NCI-H1694 (cell line): ENCODE measurements at regions not wholly inside any gene's neighbourhood (a gene's known extent, or its start where the extent isn't known, plus 50 kb on each side); places are given as distances from the start of the nearest gene placed in this dataset.

Experiments
- DNase-seq: peaks from one replicate; lab custom pipeline; 2025; lab: John Stamatoyannopoulos, UW

DNA sequence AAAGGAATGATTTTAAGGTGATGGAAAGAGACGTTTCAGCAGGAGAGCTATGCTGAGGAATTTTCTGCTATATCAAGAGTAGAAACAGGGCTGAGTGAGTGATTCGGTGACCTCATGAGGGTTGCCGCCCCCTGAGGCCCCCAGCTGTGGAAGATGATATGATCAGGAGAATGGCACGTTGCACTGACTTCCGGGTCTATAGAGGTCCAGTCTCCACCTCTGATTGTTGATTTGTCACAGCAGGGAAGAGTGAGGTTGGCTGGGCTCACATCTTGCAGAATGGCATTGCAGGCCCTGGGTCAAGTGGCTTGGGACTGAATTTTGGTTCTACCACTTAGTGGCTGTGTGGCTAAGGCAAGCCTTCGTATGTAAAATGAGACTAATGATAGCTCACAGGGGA, 205.1 kb downstream of the SNX19 start:
- DNase-seq: no peak

DNA sequence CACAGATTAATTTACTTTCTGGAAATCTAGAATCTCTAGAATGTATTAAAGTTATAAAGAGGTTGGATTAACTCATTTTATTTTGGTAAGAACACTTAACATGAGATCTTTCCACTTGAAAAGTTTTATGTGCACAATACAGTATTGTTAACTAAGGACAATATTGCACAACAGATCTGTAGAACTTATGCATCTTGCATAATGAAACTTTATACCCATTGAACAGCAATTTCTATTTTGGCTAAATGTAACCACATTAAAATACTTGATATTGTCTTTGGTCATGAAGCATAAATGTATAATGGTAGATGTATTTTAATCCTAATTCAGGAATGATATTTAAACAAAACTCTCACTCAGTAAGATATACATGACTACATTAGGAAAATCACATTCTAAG, 203.8 kb downstream of the SNX19 start:
- no peak for DNase-seq

DNA sequence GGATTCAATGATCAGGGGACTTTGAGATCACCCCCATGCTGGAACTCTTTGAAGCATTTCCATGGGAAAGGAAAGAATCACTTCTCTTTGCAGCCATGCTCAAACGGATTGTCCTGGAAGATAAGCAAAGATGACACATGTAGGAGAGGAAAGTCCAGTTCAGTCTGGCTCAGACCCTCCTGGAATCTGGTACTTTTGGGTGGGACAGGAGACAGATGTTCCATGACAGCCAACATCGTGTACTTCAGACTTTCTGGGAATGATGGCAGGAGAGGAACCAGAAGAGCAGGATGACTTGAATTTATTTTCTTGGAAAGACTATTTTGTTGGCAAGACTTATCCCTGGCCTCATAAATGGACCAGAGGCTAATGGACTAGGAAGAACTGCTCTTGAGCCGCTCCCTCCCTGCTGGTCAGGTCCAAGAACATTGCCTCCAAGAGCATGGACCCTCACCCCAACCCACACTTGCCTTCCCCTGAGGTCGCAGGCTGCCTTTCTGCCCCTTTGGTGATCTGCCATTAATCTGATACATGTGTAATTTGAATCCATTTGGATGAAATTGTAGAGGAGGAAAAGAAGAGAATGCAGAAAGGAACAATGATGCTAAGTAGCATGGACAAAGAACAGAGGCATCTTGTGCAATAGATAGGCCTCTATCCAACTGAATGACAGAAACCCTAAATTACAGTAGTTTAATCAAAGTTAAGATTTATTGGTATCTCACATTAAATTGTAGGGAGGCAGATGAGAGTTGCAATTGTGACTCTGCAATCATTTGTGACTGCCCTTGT, 201.0 kb downstream of the SNX19 start:
- no peak for DNase-seq

DNA sequence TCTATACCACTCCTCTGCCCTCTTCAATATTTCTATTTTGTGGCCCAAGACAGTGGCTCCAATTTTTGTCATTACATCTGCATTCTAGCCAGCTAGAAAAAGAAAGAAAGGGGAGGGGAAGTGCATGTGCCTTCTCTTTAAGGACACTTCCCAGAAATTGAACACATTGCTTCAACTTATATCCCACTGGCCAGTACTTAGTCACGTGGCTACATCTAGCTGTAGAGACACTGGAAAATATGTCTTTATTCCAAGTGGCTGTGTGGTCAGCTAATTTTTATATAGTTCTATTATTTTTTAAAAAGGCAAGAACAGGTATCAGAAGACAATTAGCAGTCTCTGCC, 200.4 kb downstream of the SNX19 start:
- no peak for DNase-seq

DNA sequence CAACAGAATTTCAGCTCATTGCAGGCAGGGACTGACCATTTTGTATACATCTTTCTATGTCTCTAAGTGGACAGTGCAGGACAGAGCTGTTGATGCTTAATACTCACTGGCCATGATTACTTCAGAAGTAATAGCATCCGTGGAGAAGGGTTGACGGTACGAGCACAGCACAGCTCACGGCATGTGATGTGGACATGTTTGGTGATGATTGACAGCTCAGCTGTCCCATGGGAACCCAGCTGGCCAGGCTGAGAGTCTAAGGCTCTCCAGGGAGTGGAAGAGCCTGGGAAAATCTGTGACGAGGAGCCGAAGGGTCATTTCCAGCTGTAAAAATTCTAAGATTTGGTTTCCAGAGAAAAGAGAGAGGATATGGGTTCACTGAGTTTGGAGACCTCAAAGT, 198.2 kb downstream of the SNX19 start:
- no peak for DNase-seq

DNA sequence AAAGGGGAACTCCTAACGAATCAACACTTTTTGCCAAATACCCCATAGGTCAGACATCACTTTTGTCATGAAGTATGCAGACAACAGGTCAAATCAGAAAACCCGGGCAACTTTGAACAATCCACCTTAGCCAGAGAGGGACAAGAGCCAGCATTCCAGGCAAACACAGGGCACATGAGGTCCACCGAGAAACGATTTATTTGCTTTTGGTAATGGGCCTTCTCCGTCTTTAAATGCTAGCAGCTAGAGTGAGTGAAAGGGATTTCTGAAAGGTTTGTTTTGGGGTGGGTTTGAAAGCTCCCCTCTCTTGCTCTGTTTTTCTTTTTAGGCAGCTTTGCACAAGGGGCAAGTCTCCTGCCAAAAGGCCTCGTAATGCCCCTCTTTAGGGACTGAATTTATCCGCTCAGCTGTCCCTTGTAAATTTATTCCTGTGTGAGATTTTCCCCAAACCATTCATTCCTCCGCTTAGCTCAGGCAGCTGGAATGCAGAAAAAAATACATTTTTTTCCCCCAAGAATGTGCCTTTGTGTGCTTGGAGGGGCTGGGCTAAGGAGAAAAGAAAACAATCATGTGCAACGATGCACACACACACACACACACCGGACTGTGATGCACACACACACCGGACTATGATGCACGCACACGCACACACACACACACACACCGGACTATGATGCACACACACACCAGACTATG, 196.9 kb downstream of the SNX19 start:
- no peak for DNase-seq

DNA sequence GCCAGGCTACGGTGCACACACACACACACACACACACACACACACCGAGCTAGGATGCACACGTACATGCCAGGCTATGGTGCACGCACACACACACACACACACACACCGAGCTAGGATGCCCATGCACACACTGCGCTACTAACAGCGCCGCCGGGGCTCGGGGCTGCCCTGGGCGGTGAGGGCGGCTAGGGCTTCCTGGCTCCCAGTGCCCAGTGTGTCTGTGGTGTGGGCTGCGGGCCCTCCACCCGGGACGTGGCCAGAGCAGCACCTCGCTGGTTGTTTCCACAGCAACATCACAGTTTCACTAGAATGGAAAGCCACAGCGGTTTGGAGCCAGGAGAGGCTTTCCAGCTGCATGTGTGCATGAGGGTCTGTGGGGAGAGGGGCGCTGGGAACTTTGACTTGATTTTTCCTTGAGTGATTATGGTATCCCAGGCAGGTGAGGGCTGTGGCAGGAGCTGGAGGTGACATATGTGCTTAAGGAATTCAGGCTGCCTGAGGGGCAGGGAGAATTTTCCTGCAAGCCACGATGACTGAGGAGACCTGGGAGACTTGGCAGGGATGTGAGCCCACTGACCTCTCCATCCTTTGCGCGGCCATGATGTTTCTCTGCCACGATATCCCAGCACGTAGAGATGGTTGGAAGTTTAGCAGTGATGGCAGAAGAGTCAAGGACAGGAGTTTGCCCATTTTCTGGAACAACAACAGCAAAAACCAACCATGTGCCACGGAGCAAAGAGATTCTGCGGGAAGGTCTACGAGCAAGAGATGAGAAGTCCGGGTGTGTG, 195.9 kb downstream of the SNX19 start:
- no peak for DNase-seq

DNA sequence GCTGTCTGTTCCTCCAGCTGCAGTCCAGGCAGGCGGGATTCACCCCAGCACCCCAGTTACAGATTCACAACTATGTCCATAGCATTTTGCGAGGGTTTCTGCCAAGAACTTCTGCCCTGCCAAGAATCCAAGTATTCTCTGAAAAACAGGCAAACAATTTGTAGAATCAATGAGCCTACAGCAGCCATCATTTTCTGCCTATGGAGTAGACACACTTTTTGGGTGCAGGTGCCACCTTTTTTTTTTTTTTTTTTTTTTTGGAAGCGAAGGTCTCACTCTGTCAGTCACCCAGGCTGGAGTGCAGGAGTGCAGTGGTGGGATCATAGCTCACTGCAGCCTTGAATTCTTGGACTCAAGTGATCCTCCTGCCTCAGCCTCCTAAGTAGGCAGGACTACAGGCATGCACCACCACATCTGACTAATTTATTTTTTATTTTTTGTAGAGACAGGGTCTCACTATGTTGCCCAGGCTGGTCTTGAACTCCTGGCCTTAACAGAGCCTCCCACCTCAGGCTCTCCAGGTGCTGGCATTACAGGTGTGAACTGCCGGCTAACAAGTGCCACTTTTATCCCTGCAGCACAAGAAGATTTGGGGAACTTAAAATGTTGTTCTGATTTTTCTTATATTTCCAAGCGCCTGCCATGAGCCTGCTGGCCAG, 195.1 kb downstream of the SNX19 start:
- no peak for DNase-seq

DNA sequence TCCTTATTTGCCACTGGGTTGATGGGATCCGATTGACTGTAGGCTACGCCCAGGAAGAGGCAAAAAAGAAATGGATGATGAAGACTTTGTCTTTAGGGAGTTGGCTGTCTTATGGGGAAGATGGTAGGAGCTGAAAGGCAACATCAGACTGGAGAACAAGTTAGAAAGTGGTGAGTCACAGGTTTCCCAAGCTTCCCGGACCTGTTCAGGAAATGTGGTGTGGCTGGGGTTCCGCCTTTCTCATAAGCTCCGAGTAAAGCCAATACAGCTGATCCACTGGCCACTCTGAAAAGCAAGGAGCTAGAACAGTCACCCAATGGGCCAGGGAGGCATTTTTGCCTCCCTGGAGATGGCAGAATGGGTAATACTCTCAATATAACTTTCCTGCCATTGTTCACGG, 194.5 kb downstream of the SNX19 start:
- DNase-seq: no peak

DNA sequence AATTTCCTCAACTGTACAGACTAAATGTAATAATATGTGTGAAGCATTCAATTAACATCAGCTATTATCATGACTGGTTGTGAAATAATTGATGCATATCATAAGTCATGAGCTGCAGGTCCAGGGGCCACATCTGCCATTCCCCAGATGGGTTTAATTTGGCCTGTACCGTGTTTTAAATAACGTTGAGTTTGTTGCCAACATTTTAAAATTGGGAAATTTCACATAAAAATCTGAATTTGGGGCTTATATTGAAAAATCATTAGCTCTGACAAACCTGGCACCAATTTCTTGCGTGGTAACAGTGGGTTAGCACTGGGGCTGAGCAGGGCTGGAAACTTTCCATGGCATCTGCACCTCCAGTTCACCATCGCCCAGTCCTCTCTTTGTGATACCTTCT, 193.9 kb downstream of the SNX19 start:
- DNase-seq: no peak

DNA sequence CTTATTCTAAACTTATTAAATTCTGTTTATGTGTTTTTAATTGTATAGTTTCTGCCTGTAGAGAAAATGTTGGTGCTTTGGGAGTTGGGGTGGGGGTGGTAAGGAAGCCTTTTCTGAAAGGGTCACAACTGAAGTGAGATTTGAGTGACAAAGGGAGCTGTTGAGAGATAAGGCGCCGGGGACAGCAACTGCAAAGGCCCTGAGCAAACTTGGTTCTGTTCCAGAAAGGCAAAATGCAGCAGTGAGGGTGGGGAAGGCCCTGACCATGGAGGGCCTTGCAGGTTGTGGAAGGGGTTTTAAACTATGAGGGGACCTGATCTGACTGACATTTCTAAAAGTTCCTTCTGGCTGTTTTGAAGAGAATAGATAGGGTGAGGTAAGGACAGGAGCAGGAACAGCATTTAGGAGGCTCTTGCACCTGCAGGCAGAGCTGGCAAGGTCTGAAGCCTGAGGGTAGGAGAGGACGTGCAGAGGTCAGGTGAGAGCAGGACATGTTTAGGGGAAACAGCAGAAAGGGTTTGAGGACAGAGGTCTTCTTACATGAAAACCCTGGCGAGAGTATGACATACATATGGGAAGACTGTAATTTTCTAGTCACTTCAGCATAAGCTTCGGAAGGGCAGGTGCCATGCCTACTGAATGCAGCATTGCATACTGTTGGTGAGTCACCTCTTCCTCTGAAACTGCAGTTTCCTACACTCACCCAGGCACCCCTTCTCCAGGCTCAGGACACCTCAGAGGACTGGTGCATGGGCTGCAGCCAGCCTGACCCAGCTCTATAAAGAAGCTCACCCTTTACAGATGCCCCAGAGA, 190.7 kb downstream of the SNX19 start:
- DNase-seq: no peak

DNA sequence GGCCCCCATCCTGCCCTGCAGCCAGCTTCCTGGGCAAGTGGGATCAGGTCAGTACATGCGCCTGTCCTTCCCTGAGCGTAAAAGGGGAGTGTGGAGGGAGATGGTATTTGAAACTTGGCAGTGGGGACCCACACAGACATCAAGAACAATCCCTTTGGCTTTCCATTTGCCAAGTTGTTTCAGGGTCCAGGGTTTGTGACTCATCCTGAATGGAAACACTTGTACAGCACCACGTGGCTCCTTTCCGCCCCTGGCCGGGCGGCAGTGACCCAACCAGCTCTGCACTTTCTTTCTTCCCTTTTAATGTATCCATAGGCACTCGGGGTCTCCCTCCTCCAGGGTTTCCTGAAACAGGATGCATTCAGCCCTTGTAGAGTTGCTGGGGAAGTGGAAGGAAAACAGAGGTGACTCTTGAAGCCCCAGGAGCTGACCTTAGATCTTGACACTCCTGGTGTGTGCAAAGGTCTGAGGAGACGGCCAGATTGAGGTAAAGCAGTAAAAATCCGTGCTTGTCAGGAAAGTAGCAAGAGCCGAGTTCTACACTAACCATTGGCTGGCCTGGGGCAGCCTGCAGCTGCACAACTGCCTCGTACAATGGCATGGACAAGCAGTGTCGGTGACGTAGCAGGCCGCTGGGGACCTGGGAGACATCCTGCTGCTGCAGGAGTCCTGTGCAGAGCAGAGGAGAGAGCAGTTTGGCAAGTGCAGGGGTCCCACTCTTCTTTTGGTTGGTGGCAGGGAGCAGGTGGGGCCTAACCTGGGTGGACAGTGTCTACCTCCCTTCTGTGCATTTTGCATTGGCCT, 189.8 kb downstream of the SNX19 start:
- no peak for DNase-seq

DNA sequence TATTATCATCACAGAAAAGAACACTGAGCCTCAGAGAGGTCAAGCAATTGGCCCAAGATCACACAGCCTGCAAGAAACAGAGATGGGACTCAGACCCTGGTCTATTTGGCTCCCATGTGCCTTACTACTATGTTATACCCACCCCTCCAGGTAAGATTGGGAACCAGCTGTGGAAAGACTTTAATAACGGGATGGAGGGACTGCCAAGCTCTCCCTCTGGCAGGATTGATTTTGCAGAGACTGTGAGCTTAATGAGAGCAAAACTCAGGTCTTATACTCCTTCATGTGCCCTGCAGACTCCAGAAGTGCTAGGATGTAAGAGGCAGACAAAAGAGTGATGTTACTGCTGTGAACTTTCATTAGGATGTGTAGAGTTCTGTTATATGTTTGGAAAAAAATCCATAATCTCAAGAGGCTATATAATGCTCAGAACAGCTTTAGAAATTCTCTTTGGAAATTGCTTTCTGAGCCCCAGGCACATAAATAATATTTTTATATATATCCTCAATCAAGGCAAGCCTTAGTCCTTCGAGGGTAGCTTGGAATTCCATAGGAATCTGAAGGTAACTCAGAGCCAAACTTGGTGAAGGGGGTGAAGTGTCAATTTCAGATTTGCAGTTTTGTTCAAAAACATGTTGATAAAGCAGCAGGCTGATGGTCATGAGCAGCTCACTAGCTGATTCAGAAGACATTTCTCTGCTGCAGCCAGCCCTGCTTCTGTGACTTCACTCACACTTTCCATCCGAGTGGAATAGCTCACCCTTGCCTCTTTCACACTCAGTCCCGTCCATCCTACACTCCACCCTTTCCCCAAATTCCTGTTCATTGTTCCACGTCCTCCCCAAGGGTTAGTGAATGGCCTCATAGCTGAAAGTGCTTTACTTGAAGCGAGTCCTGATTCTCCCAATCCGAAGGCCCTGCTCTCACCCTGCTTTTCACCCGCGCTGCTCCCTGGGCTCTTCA, 188.8 kb downstream of the SNX19 start:
- DNase-seq: no peak

DNA sequence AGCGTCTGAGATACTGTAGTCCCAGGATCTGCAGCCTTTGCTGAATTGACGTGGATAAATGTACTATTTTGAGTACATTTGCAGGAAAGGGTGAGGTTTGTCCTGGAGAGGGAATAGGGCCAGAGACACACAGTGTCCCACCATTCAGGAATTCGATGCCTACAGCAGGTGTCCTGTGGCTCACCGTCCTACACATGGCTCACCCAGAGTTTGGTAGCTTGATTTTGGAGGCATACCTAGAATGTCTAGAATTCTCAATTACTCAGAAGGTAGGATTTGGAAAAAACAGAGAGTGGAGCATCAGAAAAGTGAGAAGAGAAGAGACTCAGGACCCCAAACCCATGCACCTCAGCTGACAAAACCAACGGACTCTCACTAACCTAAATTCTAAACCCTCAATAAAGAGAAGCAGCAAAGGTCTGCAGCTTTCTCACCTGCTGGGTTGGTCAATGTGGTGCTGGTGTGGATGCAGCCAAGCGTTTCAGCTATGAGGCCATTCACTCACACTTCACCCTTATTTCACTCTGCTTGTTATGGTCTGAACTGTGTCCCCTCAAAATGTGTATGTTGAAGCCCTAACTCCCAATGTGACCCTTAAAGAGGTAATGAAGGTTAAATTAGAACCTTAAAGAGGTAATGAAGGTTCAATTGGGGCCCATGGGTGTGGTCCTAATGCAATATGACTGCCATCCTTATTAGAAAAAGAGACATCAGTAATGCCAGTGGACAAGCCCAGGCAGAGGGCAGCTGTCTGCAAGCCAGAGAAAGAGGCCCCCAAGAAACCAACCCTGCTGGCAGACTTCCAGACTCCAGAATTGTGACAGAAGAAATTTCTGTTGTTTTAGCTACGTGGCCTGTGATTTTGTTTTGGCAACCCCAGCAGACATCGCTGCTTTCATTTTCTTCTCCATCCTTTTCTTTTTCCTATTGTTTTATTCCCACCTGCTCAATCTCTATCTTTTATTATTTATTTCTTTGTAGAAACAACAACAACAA, 187.8 kb downstream of the SNX19 start:
- DNase-seq: no peak

DNA sequence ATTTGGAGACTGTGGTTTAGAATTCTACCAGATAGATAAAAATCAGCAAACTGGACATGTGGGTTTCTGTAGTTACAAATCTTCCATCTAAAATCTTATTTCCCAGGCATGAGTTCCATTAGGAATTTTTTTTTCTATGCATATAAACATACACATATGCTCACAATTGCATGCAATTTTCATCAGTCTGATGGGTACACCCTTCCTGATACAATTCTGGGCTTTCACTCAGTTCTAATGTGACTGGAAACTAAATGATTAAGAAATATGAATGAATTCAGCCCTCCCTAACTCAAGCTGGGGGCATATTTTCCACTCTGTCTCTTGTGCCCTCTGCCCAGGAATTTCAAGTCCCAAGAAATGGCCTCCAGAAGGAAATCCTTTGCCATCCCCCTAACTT, 187.1 kb downstream of the SNX19 start:
- no peak for DNase-seq

DNA sequence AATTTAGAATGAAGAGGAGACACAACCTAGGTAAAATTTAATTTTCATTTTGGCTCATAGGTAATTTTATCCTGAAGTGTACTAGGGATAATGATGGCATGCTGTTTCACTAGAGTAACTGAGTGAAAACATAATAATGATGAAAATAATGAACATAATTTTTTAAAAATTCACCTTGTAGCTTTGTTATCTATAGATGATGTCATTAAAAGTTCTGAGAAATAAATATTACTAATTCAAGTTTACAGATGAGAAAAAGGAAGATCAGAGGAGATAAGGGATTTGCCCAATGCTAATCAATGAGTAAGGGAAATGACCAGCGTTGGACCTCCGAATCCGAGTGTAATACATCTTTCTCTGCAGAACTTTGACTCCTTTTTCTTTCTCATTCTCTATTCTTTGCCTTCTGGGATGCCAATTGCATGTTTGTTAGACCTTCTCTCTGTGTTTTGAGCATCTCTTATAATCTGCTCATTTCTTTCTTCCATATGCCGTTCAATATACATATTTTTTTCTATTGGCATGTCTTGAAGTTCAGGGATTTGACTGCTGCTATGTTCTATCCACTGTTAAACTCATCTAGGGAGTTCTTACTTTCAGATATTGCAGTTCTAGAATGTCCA, 186.5 kb downstream of the SNX19 start:
- no peak for DNase-seq

DNA sequence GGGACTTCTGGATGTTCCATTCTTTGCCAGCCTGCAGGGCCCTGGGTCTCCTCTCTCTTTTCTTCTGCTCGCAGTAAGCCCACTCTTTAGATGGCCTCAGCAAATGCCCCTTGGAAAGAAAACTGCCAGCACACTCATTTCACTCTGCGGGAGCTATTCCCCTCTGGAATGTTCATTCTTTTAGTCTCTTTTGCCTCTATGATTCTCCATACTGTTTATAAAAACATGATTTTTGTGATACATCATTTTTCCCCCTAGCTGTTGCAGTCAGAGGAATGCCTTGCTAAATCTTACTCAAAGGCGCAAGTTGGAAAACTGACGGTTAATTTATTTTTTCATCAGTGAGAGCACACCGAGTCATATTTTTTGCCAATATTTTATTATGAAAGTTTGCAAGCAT, 184.9 kb downstream of the SNX19 start:
- DNase-seq: no peak

DNA sequence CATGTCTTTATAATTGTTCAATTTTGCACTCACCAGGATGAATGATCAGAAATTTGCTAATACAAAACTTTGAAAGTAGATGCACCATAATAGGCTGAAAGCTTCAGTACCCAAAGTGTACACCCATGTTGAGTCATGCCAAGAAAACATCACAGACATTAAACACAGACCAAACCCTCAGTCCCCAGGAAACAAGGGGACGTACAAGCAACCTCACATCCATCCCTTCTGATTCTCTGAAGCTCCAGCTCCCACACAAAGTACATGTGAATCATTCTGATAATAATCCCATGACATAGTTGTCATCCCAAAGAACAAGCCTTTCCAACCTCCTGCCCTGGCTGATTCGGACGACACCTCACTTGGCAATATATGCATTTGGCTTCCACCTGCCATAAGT, 183.8 kb downstream of the SNX19 start:
- DNase-seq: no peak
